HCT116 (cell line): ENCODE measurements at regions not wholly inside any gene's neighbourhood (a gene's known extent, or its start where the extent isn't known, plus 50 kb on each side); places are given as distances from the start of the nearest gene placed in this dataset.

ENCODE experiments used
- ATAC-seq: fragments of 200-7000 bp; cut with Tn5 transposase; 2 replicates; pipeline ENCODE4 v1.9.1; 2020; ENCODE audit warnings: mild to moderate bottlenecking, moderate library complexity
- BruUV-seq: library from RNA; stranded (reverse); fragments of 400-500 nt; replicated peaks from 2 replicates; lab custom pipeline; 2021; lab: Mats Ljungman, UMichigan
- CTCF ChIA-PET: fragments of 300-600 bp; sonication (Branson Sonifier 250); formaldehyde crosslinking; loops from one replicate; lab custom pipeline; 2021; ENCODE audit warnings: antibody characterized with exemption; lab: Charles Lee
- POLR2A ChIA-PET: fragments of 300-600, 350-600 bp; sonication (Branson Sonifier 250); formaldehyde crosslinking; loops from one replicate; lab custom pipeline; 2021; ENCODE audit warnings: antibody characterized with exemption; lab: Charles Lee
- RAD21 ChIA-PET, 2 experiments: fragments of 300-600 bp; sonication (Branson Sonifier 250); formaldehyde crosslinking; loops; one replicate each; lab custom pipeline; 2023; ENCODE audit warnings: low total read pairs in 2 of 2; ENCODE audit not compliant: uncharacterized antibody in 2 of 2, unreplicated experiment in 2 of 2, low non-redundant PET in 1 of 2; lab: Charles Lee
- DNase-seq: peaks from one replicate; pipeline ENCODE4 v3.0.0-alpha.2; 2010; ENCODE audit warnings: low read depth, low spot score
- H2AFZ ChIP-seq: fragments of 200-600 bp; shearing (Covaris generic), sonication (generic); 2 replicates; pipeline ENCODE4 v1.6.1; 2017; ENCODE audit warnings: low read depth, mixed run types, mixed read lengths, antibody characterized with exemption, low read length; ENCODE audit not compliant: poor library complexity, severe bottlenecking
- H3K27ac ChIP-seq: 2 replicates; pipeline ENCODE4 v1.5.1; 2012; ENCODE audit warnings: low read depth, low read length
- H3K27me3 ChIP-seq: fragments of 200-600 bp; sonication (generic); 2 replicates; pipeline ENCODE4 v1.6.1; 2016; ENCODE audit warnings: mixed run types, low read length, mixed read lengths; ENCODE audit not compliant: insufficient read depth
- H3K36me3 ChIP-seq, 2 experiments: fragments of 200-500 bp in 1 of 2; fragments of 200-600 bp in 1 of 2; sonication (Bioruptor generic) in 1 of 2; sonication (generic) in 1 of 2; 2 replicates each; pipeline versions ENCODE4 v1.5.1 to v1.6.1; 2014 to 2016; ENCODE audit warnings: low read length in 2 of 2, inconsistent platforms in 1 of 2, mixed read lengths in 1 of 2, mixed run types in 1 of 2; ENCODE audit not compliant: insufficient read depth in 2 of 2, control insufficient read depth in 1 of 2
- H3K4me1 ChIP-seq, 2 experiments: fragments of 200-600 bp in 1 of 2; sonication (generic) in 1 of 2; 2 replicates each; pipeline versions ENCODE4 v1.5.1 to v1.6.1; 2012 to 2017; ENCODE audit warnings: low read length in 2 of 2, inconsistent platforms in 1 of 2, mild to moderate bottlenecking in 1 of 2, mixed read lengths in 1 of 2, mixed run types in 1 of 2, moderate library complexity in 1 of 2; ENCODE audit not compliant: insufficient read depth in 2 of 2, control insufficient read depth in 1 of 2
- H3K4me2 ChIP-seq: fragments of 200-600 bp; sonication (generic); 2 replicates; pipeline ENCODE4 v1.6.1; 2017; ENCODE audit warnings: mixed run types, low read length, mixed read lengths
- H3K4me3 ChIP-seq, 2 experiments: fragments of 200-600 bp in 1 of 2; sonication (generic) in 1 of 2; replicated peaks in 1 of 2; 2 replicates each; pipeline ENCODE4 v1.5.1; 2011 to 2016; ENCODE audit warnings: low read length in 2 of 2, control low read depth in 1 of 2, low read depth in 1 of 2, mild to moderate bottlenecking in 1 of 2, mixed read lengths in 1 of 2, mixed run types in 1 of 2
- H3K79me2 ChIP-seq: fragments of 200-600 bp; sonication (generic); 2 replicates; pipeline ENCODE4 v1.6.1; 2017; ENCODE audit warnings: mild to moderate bottlenecking, mixed run types, low read length, moderate library complexity, mixed read lengths; ENCODE audit not compliant: insufficient read depth
- H3K9ac ChIP-seq: fragments of 200-600 bp; sonication (generic); 2 replicates; pipeline ENCODE4 v1.6.1; 2016; ENCODE audit warnings: low read length, mixed read lengths
- H3K9me2 ChIP-seq: fragments of 200-600 bp; sonication (generic), shearing (Covaris generic); 2 replicates; pipeline ENCODE4 v1.6.1; 2017; ENCODE audit warnings: mixed run types, mild to moderate bottlenecking, moderate library complexity; ENCODE audit not compliant: insufficient read depth
- H3K9me3 ChIP-seq, 2 experiments: fragments of 200-500 bp in 1 of 2; fragments of 200-600 bp in 1 of 2; sonication (Bioruptor generic) in 1 of 2; sonication (generic) in 1 of 2; 2 replicates each; pipeline ENCODE4 v1.6.1; 2014 to 2017; ENCODE audit warnings: low read length in 2 of 2, mixed read lengths in 2 of 2, inconsistent platforms in 1 of 2, low read depth in 1 of 2, mild to moderate bottlenecking in 1 of 2, mixed run types in 1 of 2, moderate library complexity in 1 of 2; ENCODE audit not compliant: control insufficient read depth in 1 of 2, insufficient read depth in 1 of 2
- H4K20me1 ChIP-seq: fragments of 200-600 bp; sonication (generic), shearing (Covaris generic); 2 replicates; pipeline ENCODE4 v1.6.1; 2017; ENCODE audit warnings: mixed run types, mild to moderate bottlenecking, moderate library complexity; ENCODE audit not compliant: insufficient read depth
- CBX3 ChIP-seq: IDR thresholded peaks from 2 replicates; pipeline ENCODE4 v1.6.1; 2012; ENCODE audit warnings: low read depth
- CEBPB ChIP-seq: IDR thresholded peaks from 2 replicates; pipeline ENCODE4 v1.6.1; 2012; ENCODE audit warnings: low read depth
- EZH2 ChIP-seq: fragments of 200-600 bp; sonication (generic); IDR thresholded peaks from 2 replicates; pipeline ENCODE4 v1.6.1; 2017; ENCODE audit warnings: antibody characterized with exemption, mixed run types
- FOSL1 ChIP-seq: IDR thresholded peaks from 2 replicates; pipeline ENCODE4 v1.6.1; 2012; ENCODE audit warnings: low read depth
- JUND ChIP-seq: IDR thresholded peaks from 2 replicates; pipeline ENCODE4 v1.6.1; 2012
- MAX ChIP-seq: IDR thresholded peaks from 2 replicates; pipeline ENCODE4 v1.6.1; 2012
- POLR2AphosphoS5 ChIP-seq: IDR thresholded peaks from 2 replicates; pipeline ENCODE4 v1.6.1; 2011; ENCODE audit warnings: mild to moderate bottlenecking, low read depth, low read length, moderate library complexity
- SP1 ChIP-seq: IDR thresholded peaks from 2 replicates; pipeline ENCODE4 v1.6.1; 2012; ENCODE audit warnings: low read depth
- SRF ChIP-seq: IDR thresholded peaks from 2 replicates; pipeline ENCODE4 v1.6.1; 2012; ENCODE audit warnings: low read depth
- TCF7L2 ChIP-seq: IDR thresholded peaks from 2 replicates; pipeline ENCODE4 v1.7.0; 2011; ENCODE audit warnings: borderline replicate concordance, inconsistent platforms; ENCODE audit not compliant: insufficient read depth, insufficient read length; ENCODE audit errors: extremely low read depth
- ZFX ChIP-seq: fragments of 450-650 bp; IDR thresholded peaks from 2 replicates; pipeline ENCODE4 v1.6.1; 2017
- ZNF274 ChIP-seq: fragments of 200-500 bp; sonication (Bioruptor generic); IDR thresholded peaks from 2 replicates; pipeline ENCODE4 v1.6.1; 2014; ENCODE audit warnings: mild to moderate bottlenecking, low read depth, low read length, inconsistent platforms
- intact Hi-C: fragments of 100-400 bp; cut with micrococcal nuclease; formaldehyde crosslinking; loops from 2 replicates; pipeline ENCODE4 v1.10.0; 2022

- Histone ChIP-seq H3K79me2 (no peaks in the 10 kb centered on the region), H3K4me1 (peaks cover 29 to 73% of the 10 kb centered on the region in 2 experiments), H2AFZ (no peak overlapping the region), H4K20me1 (no peaks in the 10 kb centered on the region), H3K9me3 (no peaks in the 10 kb centered on the region), H3K27me3 (no peaks in the 10 kb centered on the region), H3K36me3 (no peaks in the 10 kb centered on the region), H3K4me2 (no peak overlapping the region), H3K9ac (no peak overlapping the region), H3K4me3 (no peak overlapping the region), H3K9me2 (no peaks in the 10 kb centered on the region), H3K27ac (no peak overlapping the region)
- ATAC-seq (no peak), DNase-seq (no peak)
- RAD21 ChIA-PET = no interaction called here
- TF ChIP-seq CBX3 (no peak), MAX (no peak)
- CTCF ChIA-PET = no interaction called here
- BruUV-seq = no TSS peak
- intact Hi-C loops = loop anchor here (10.0 kb wide), 1 partner anchor 210 kb away; the partner anchor contains the start of gene NXT1
- POLR2A ChIA-PET = interaction anchor here (1.3 kb wide), 1 partner anchor 11 kb away, joined by 4 read pairs; no protein-coding TSS in a partner anchor
Observed at GRCh38 chr20:23144856-23145255, 58.7 kb upstream of the CD93 start.

- peaks cover 29 to 66% of the 10 kb centered on the region in 2 experiments for H3K4me1 ChIP-seq
- H3K4me2 ChIP-seq = no peak overlapping the region
Observed at GRCh38 chr20:23143986-23144690, 58.0 kb upstream of the CD93 start.

More at GRCh38 chr20:23143986-23144690, 58.0 kb upstream of the CD93 start:
- ChIA-PET CTCF (no interaction called here), RAD21 (no interaction called here)
- Histone ChIP-seq H2AFZ (no peak overlapping the region), H3K27ac (no peak overlapping the region), H3K27me3 (no peaks in the 10 kb centered on the region)
- TF ChIP-seq ZFX (no peak), JUND (no peak), TCF7L2 (no peak), POLR2AphosphoS5 (no peak), SRF (no peak), EZH2 (no peak), FOSL1 (no peak), SP1 (no peak), MAX (no peak), CEBPB (no peak), ZNF274 (no peak)
- TF ChIP-seq, all 23 proteins: peak for 0
- Histone ChIP-seq H3K79me2 (no peaks in the 10 kb centered on the region), H3K36me3 (no peaks in the 10 kb centered on the region), H4K20me1 (no peaks in the 10 kb centered on the region), H3K4me3 (no peak overlapping the region), H3K9ac (no peak overlapping the region), H3K9me3 (no peaks in the 10 kb centered on the region), H3K9me2 (no peaks in the 10 kb centered on the region)
- intact Hi-C loops = loop anchor here (10.0 kb wide), 1 partner anchor 211 kb away; the partner anchor contains the start of gene NXT1
- DNase-seq (no peak), ATAC-seq (no peak)
- POLR2A ChIA-PET = interaction anchor here (1.3 kb wide), 1 partner anchor 12 kb away, joined by 4 read pairs; no protein-coding TSS in a partner anchor
- BruUV-seq = no TSS peak
